ENCODE measurements at regions not wholly inside any gene's neighbourhood (a gene's known extent, or its start where the extent isn't known, plus 50 kb on each side); places are given as distances from the start of the nearest gene placed in this dataset.

DNA sequence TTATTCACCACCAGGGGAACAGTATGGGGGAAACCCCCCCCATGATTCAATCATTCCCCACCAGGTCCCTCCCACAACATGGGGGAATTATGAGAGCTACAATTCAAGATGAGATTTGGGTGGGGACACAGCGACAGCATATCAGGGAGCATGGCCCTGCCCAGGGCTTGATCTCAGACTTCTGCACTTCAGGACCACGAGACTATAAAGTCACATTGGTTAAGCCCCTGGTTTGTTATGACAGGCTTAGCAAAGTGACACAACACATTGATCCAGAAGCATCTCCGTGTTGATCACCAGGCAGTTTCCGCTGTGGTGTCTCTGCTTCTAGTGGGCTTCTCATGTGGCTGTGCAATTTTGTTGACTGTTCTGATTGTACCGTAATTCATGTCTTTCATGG is 312.7 kb upstream of the C1orf174 start:
- TF ChIP-seq, protein P1, sequence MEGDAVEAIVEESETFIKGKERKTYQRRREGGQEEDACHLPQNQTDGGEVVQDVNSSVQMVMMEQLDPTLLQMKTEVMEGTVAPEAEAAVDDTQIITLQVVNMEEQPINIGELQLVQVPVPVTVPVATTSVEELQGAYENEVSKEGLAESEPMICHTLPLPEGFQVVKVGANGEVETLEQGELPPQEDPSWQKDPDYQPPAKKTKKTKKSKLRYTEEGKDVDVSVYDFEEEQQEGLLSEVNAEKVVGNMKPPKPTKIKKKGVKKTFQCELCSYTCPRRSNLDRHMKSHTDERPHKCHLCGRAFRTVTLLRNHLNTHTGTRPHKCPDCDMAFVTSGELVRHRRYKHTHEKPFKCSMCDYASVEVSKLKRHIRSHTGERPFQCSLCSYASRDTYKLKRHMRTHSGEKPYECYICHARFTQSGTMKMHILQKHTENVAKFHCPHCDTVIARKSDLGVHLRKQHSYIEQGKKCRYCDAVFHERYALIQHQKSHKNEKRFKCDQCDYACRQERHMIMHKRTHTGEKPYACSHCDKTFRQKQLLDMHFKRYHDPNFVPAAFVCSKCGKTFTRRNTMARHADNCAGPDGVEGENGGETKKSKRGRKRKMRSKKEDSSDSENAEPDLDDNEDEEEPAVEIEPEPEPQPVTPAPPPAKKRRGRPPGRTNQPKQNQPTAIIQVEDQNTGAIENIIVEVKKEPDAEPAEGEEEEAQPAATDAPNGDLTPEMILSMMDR (IDR thresholded peaks at IDR 0.05): no peak
- no peak for TF ChIP-seq POLR2A (IDR thresholded peaks at IDR 0.05)
